GM19467 (cell line): ENCODE measurements at regions not wholly inside any gene's neighbourhood (a gene's known extent, or its start where the extent isn't known, plus 50 kb on each side); places are given as distances from the start of the nearest gene placed in this dataset.

Experiments used
- ATAC-seq: cut with Tn5 transposase; IDR thresholded peaks from one replicate; pipeline ENCODE4 v1.9.1; 2021; ENCODE audit warnings: mild to moderate bottlenecking, moderate library complexity; ENCODE audit not compliant: unreplicated experiment

- ATAC-seq = no peak
Observed at GRCh38 chr3:76051145-76051544, 265.8 kb upstream of the ZNF717 start.

DNA sequence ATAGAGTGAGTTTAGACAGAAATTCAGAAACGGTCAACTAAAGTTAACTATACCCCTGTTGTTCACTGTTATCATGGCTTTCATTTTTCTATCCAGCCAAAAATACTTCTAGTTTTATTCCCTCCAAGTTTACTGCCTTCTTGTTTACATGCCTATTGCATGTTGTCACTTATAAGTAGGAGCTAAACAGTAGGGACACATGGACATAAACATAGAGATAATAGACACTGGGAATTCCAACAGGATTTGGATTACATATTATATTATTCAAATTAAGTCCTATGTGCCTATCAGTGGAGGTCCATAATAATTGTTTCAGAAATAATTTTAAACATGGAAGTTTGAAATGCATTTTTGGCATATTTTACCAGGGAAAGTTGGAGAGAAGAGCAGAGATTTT, 269.1 kb upstream of the ZNF717 start:
- no peak for ATAC-seq

DNA sequence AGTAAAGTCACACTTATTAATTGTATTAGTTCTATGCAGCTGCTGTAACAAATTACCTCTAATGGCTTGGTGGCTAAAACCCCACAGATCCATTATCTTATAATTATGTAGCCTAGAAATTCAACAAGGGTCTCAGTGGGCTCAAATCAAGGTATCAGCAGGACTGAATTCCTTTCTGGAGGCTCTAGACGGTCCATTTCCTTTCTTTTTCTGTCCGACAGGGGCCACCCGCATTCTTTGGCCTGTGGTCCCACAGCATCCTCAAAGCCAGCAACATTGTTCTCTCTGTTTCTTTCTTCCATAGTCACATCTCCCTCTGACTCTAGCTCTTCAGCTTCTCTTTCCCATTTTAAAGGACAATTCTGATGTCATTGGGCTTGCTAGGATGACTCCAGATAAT, 276.3 kb upstream of the ZNF717 start:
- no peak for ATAC-seq

DNA sequence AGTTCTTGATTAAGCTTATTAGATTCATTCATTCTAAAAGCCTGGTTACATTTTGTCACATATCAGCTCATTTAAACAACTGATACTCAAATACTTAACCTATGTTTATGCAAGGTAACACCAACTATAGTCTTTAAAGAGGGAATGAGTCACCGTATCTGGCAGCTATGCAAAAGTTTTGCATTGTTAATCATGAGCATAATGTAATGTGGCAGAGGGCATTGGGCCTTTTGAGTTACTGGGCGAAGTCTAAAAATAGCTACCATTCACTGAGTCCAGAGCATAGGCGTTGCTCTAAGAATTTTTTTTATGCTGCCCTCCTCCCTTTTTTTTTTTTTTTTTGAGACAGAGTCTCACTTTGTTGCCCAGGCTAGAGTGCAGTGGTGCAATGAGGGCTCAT, 277.7 kb upstream of the ZNF717 start:
- ATAC-seq = no peak

DNA sequence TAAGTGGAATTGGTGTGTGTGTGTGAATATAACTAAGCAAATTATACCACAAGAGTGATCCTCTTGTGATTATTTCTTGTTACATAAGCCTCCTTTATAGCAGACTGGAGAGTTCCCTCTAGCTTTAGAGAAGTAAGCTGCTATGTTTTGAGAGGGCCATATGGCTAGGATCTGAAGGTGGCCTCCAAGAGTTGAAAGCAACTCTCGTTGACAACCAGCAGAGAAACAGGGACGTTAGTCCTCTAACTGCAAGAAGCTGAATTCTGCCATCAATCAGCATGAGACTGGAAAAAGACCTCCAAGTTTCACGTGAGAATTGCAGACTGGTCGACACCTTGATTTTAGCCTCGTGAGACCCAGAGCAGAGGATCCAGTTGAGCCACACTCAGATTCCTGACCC, 278.5 kb upstream of the ZNF717 start:
- no peak for ATAC-seq

DNA sequence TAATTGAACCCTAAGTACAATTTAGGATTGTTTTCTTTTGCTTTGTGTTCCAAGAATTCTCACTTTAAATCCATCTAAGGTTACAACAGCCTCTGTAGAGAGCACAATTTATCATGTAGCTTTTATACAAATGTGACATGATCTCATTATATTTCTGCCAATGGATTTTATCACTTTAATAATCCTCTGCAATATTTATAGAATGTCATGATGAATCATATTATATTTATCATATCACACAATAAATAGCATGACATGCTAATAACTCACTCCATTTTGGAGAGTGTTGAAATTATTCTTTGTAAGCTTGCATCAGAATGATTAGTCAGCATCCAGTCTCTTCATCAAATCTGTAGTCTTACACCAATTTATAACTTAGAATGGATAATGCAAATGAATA, 280.6 kb upstream of the ZNF717 start:
- ATAC-seq = no peak

DNA sequence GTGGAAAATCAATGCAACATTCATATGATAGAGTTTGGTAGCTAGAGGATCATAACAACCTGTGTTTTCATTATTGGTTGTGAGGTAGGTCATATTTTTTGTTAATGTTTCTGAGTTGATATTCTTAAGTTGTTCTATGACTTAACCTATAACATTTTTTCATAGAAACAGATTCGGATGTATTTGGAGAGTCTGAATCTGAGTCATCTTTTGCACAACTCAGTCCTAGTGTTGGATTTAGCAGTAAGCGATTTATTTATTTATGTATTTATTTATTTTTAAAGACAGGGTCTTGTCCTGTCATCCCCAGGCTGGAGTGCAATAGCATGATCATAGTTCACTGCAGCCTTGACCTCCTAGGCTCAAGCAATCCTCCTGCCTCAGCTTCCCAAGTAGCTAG, 292.8 kb upstream of the ZNF717 start:
- ATAC-seq = no peak

GRCh38 chr3:76083992-76084391, 298.6 kb upstream of the ZNF717 start:
- ATAC-seq = no peak

GRCh38 chr3:76096036-76096435, 310.7 kb upstream of the ZNF717 start:
- no peak for ATAC-seq

GRCh38 chr3:76096836-76097588, 311.7 kb upstream of the ZNF717 start:
- no peak for ATAC-seq

- no peak for ATAC-seq
Observed at GRCh38 chr3:76097589-76097969, 312.2 kb upstream of the ZNF717 start.

- ATAC-seq = no peak
Observed at GRCh38 chr3:76099956-76100355, 314.6 kb upstream of the ZNF717 start.

- ATAC-seq = no peak
Observed at GRCh38 chr3:76107935-76108570, 322.7 kb upstream of the ZNF717 start.

DNA sequence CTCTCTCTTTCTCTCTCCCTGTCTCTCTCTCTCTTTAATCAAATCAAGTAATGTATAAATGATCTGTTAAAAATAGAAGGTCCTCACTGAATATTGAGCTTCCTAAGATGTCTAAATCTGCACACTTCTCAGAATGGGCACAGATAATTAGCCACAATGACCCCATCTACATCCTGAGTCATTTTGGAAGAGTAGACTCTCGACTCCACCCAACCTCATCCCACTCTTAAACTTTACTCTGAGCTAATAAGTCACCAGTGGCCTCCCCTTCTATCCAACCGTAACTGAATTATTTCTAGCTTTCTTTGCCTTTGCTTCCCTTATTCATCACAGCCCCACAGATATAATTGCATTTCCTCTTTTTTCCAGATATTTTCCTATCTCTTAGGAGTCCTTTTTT, 326.5 kb upstream of the ZNF717 start:
- ATAC-seq = no peak

- no peak for ATAC-seq
Observed at GRCh38 chr3:76122007-76122406, 336.7 kb upstream of the ZNF717 start.

DNA sequence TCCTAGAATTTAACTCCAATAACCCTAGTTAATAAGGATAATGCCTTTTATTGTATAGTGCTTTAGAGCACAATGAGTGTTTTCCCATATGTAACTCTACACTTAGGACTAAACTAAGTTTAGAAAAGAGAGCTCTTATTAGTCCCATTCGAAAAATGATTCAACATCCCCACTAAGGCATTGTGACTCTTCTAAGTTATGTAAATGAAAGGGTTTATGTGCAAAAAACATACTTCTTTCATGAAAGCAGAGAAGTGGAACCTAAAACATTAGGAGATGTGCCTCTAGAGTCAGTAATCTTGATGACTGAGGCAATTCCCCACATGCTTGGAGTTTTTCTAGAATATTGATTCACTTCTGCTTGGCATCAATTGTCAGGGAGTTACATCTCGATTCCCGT, 344.1 kb upstream of the ZNF717 start:
- no peak for ATAC-seq

GRCh38 chr3:76131396-76132153, 346.2 kb upstream of the ZNF717 start:
- no peak for ATAC-seq

DNA sequence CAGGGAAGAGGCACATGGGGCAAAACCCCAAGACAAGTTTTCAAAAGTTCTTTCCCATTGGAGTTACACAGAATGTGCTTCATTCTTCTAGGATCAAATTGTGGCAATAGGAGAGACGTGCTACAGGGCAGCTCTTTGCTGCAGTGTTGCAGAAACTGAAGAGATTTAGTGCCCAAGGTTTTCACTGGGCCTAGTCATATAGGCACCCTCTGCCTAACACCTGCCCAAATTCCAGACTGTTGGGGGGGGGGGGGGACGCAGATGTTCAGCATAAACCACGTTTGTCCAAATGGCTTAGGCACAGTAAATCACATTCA, 346.8 kb upstream of the ZNF717 start:
- no peak for ATAC-seq

DNA sequence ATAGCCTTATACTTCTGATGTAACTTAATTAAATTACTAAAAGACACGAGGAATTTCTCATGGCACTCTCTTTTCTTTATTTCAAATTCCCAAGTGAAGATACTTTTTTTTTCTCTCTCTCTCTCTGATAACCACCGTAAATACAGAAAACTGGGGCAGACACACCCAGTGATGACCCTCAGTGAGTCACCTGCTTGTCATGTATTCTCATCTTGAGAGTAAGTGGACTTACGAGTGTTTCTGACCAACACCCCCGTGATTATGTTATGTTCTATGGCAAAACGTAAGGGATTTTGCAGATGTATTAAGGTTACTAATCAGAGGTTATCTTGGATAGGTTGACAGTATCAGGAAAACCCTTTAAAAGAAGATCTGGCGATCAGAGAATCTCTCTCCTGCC, 348.8 kb upstream of the ZNF717 start:
- ATAC-seq = no peak

DNA sequence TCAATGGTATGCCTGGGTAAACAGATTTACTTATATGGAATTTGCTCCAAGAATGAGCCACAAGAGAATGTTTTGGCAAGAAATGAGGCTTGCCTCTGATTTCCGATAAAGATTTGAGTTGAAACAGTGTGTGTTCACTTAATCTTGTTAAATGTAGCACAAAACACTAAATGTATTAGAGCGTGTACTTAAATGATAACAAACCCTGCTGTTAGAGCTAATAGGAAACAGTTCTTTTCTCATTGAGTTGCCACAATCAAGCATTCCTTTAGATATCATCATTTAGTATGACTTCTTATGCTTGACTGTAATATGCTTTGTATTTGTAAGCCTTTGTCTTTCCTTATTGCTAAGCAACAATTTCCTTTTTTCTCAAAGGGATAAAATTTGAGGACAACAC, 353.6 kb upstream of the ZNF717 start:
- no peak for ATAC-seq

- ATAC-seq = no peak
Observed at GRCh38 chr3:76147846-76148245, 362.5 kb upstream of the ZNF717 start.

- no peak for ATAC-seq
Observed at GRCh38 chr3:76152028-76152427, 366.7 kb upstream of the ZNF717 start.
